Naive thymus-derived CD8-positive, alpha-beta T cell (primary cell): ENCODE measurements at regions not wholly inside any gene's neighbourhood (a gene's known extent, or its start where the extent isn't known, plus 50 kb on each side); places are given as distances from the start of the nearest gene placed in this dataset.

Source experiments
- ATAC-seq, 2 donors: fragments of 150-1000 bp; cut with Tn5 transposase in 1 of 2; sonication (Bioruptor Pico), chemical (Tn5 transposase) in 1 of 2; 1 replicate in 1 of 2; 2 replicates in 1 of 2; pipeline ENCODE4 v1.10.0; 2021; ENCODE audit warnings: mild to moderate bottlenecking in 2 of 2, moderate library complexity in 2 of 2
- POLR2A ChIA-PET: fragments of 350-600 bp; sonication (Branson Sonifier 250); formaldehyde crosslinking; loops from one replicate; lab custom pipeline; 2021; ENCODE audit warnings: antibody characterized with exemption; lab: Charles Lee
- DNase-seq, 10 donors: peaks; one replicate each; pipeline versions ENCODE4 v3.0.0 to v3.0.0-alpha.2; 2020 to 2022
- H3K27ac Mint-ChIP-seq, 10 donors: one replicate each; pipeline ENCODE4 v1.8.0; 2020 to 2022; ENCODE audit warnings: mild to moderate bottlenecking in 10 of 10, mixed read lengths in 10 of 10, moderate library complexity in 4 of 10, inconsistent platforms in 1 of 10
- H3K27me3 Mint-ChIP-seq, 5 donors: one replicate each; pipeline ENCODE4 v1.8.0; 2021 to 2022; ENCODE audit warnings: mixed read lengths in 5 of 5
- H3K36me3 Mint-ChIP-seq, 3 donors: one replicate each; pipeline ENCODE4 v1.8.0; 2020 to 2022; ENCODE audit warnings: mixed read lengths in 3 of 3, mild to moderate bottlenecking in 2 of 3, inconsistent platforms in 1 of 3
- H3K4me1 Mint-ChIP-seq, 4 donors: one replicate each; pipeline ENCODE4 v1.8.0; 2021 to 2022; ENCODE audit warnings: mixed read lengths in 4 of 4
- H3K4me3 Mint-ChIP-seq, 10 donors: one replicate each; pipeline ENCODE4 v1.8.0; 2020 to 2022; ENCODE audit warnings: mild to moderate bottlenecking in 10 of 10, mixed read lengths in 10 of 10, moderate library complexity in 6 of 10, inconsistent platforms in 1 of 10
- H3K9me3 Mint-ChIP-seq, 9 donors: one replicate each; pipeline ENCODE4 v1.8.0; 2020 to 2022; ENCODE audit warnings: mixed read lengths in 9 of 9, mild to moderate bottlenecking in 3 of 9, inconsistent platforms in 1 of 9, moderate library complexity in 1 of 9

GRCh38 chr5:117302473-117302872 lies 727.9 kb upstream of the SEMA6A start:
- H3K36me3 Mint-ChIP-seq, result no peaks in the 10 kb centered on the region

GRCh38 chr5:117299936-117300328 lies 725.3 kb upstream of the SEMA6A start:
- DNase-seq (no peak), ATAC-seq (no peak)
- H3K9me3 Mint-ChIP-seq, result peaks cover 0 to 16% (median 3%) of the 10 kb centered on the region in 9 donors
- no peaks in the 10 kb centered on the region for H3K27me3 Mint-ChIP-seq
- no peaks in the 10 kb centered on the region for H3K4me1 Mint-ChIP-seq
- POLR2A ChIA-PET, result no interaction called here
- H3K27ac Mint-ChIP-seq, result no peak overlapping the region
- H3K4me3 Mint-ChIP-seq, result no peak overlapping the region
- no peaks in the 10 kb centered on the region for H3K36me3 Mint-ChIP-seq

More at GRCh38 chr5:117302473-117302872, 727.9 kb upstream of the SEMA6A start:
- no peak overlapping the region for H3K4me3 Mint-ChIP-seq
- H3K27me3 Mint-ChIP-seq, result no peaks in the 10 kb centered on the region
- no peak for ATAC-seq
- H3K9me3 Mint-ChIP-seq, result peaks cover 0 to 10% (median 3%) of the 10 kb centered on the region in 9 donors
- H3K27ac Mint-ChIP-seq, result no peak overlapping the region
- POLR2A ChIA-PET, result no interaction called here
- no peaks in the 10 kb centered on the region for H3K4me1 Mint-ChIP-seq
- DNase-seq, result no peak

GRCh38 chr5:117299224-117299935 lies 724.8 kb upstream of the SEMA6A start:
- no peak overlapping the region for H3K4me3 Mint-ChIP-seq
- no peak overlapping the region for H3K27ac Mint-ChIP-seq
- POLR2A ChIA-PET, result no interaction called here
- no peaks in the 10 kb centered on the region for H3K36me3 Mint-ChIP-seq
- H3K9me3 Mint-ChIP-seq, result peaks cover 2 to 16% (median 4%) of the 10 kb centered on the region in 9 donors
- no peak for DNase-seq
- no peaks in the 10 kb centered on the region for H3K27me3 Mint-ChIP-seq
- no peak for ATAC-seq
- no peaks in the 10 kb centered on the region for H3K4me1 Mint-ChIP-seq

- no peaks in the 10 kb centered on the region for H3K27me3 Mint-ChIP-seq
- H3K36me3 Mint-ChIP-seq, result no peaks in the 10 kb centered on the region
- ATAC-seq (no peak), DNase-seq (no peak)
- peaks cover 3 to 27% (median 11%) of the 10 kb centered on the region in 9 donors for H3K9me3 Mint-ChIP-seq
- POLR2A ChIA-PET, result no interaction called here
- H3K4me3 Mint-ChIP-seq, result no peak overlapping the region
- no peak overlapping the region for H3K27ac Mint-ChIP-seq
- no peaks in the 10 kb centered on the region for H3K4me1 Mint-ChIP-seq
Measured at GRCh38 chr5:117296872-117297271, 722.2 kb upstream of the SEMA6A start.

GRCh38 chr5:117295941-117296340 lies 721.3 kb upstream of the SEMA6A start:
- H3K27me3 Mint-ChIP-seq, result no peaks in the 10 kb centered on the region
- peaks cover 3 to 27% (median 11%) of the 10 kb centered on the region in 9 donors for H3K9me3 Mint-ChIP-seq
- ATAC-seq, result no peak
- DNase-seq, result no peak
- H3K4me3 Mint-ChIP-seq, result no peak overlapping the region
- POLR2A ChIA-PET, result no interaction called here
- no peak overlapping the region for H3K27ac Mint-ChIP-seq
- H3K4me1 Mint-ChIP-seq, result no peaks in the 10 kb centered on the region
- H3K36me3 Mint-ChIP-seq, result no peaks in the 10 kb centered on the region

- no peaks in the 10 kb centered on the region for H3K4me1 Mint-ChIP-seq
- POLR2A ChIA-PET, result no interaction called here
- H3K4me3 Mint-ChIP-seq, result no peak overlapping the region
- no peaks in the 10 kb centered on the region for H3K27me3 Mint-ChIP-seq
- ATAC-seq (no peak), DNase-seq (no peak)
- no peaks in the 10 kb centered on the region for H3K36me3 Mint-ChIP-seq
- H3K9me3 Mint-ChIP-seq, result peaks cover 0 to 8% (median 2%) of the 10 kb centered on the region in 9 donors
- H3K27ac Mint-ChIP-seq, result no peak overlapping the region
Measured at GRCh38 chr5:117286813-117287212, 712.2 kb upstream of the SEMA6A start.

GRCh38 chr5:117271656-117272055 lies 697.0 kb upstream of the SEMA6A start:
- Mint-ChIP-seq H3K27ac (no peak overlapping the region), H3K4me3 (no peak overlapping the region), H3K9me3 (peaks cover 0 to 7% (median 2%) of the 10 kb centered on the region in 9 donors), H3K4me1 (no peaks in the 10 kb centered on the region), H3K36me3 (no peaks in the 10 kb centered on the region), H3K27me3 (no peaks in the 10 kb centered on the region)
- POLR2A ChIA-PET, result no interaction called here
- no peak for ATAC-seq
- DNase-seq, result no peak

- POLR2A ChIA-PET, result no interaction called here
- DNase-seq, result no peak
- H3K36me3 Mint-ChIP-seq, result peaks cover 0 to 7% (median 0%) of the 10 kb centered on the region in 3 donors
Measured at GRCh38 chr5:117266280-117266679, 691.7 kb upstream of the SEMA6A start.

GRCh38 chr5:117263231-117263630 lies 688.6 kb upstream of the SEMA6A start:
- no peak overlapping the region for H3K4me3 Mint-ChIP-seq
- POLR2A ChIA-PET, result no interaction called here
- no peaks in the 10 kb centered on the region for H3K27me3 Mint-ChIP-seq
- no peaks in the 10 kb centered on the region for H3K4me1 Mint-ChIP-seq
- peaks cover 0 to 7% (median 0%) of the 10 kb centered on the region in 3 donors for H3K36me3 Mint-ChIP-seq
- ATAC-seq (no peak), DNase-seq (no peak)
- H3K9me3 Mint-ChIP-seq, result peaks cover 0 to 35% (median 10%) of the 10 kb centered on the region in 9 donors
- no peak overlapping the region for H3K27ac Mint-ChIP-seq

More at GRCh38 chr5:117266280-117266679, 691.7 kb upstream of the SEMA6A start:
- Mint-ChIP-seq H3K4me3 (no peak overlapping the region), H3K27ac (no peak overlapping the region), H3K9me3 (peaks cover 0 to 31% (median 8%) of the 10 kb centered on the region in 9 donors), H3K4me1 (no peaks in the 10 kb centered on the region), H3K27me3 (no peaks in the 10 kb centered on the region)
- no peak for ATAC-seq

- no peak overlapping the region for H3K4me3 Mint-ChIP-seq
- no peak overlapping the region for H3K27ac Mint-ChIP-seq
Measured at GRCh38 chr5:117262572-117263131, 688.0 kb upstream of the SEMA6A start.

GRCh38 chr5:117261948-117262571 lies 687.4 kb upstream of the SEMA6A start:
- no peaks in the 10 kb centered on the region for H3K4me1 Mint-ChIP-seq
- H3K9me3 Mint-ChIP-seq, result peaks cover 0 to 35% (median 10%) of the 10 kb centered on the region in 9 donors
- POLR2A ChIA-PET, result no interaction called here
- H3K27me3 Mint-ChIP-seq, result no peaks in the 10 kb centered on the region
- no peak overlapping the region for H3K27ac Mint-ChIP-seq
- DNase-seq (no peak), ATAC-seq (no peak)
- H3K36me3 Mint-ChIP-seq, result peaks cover 0 to 7% (median 0%) of the 10 kb centered on the region in 3 donors
- H3K4me3 Mint-ChIP-seq, result no peak overlapping the region

More at GRCh38 chr5:117262572-117263131, 688.0 kb upstream of the SEMA6A start:
- peaks cover 0 to 7% (median 0%) of the 10 kb centered on the region in 3 donors for H3K36me3 Mint-ChIP-seq
- POLR2A ChIA-PET, result no interaction called here
- H3K4me1 Mint-ChIP-seq, result no peaks in the 10 kb centered on the region
- H3K9me3 Mint-ChIP-seq, result peaks cover 0 to 35% (median 10%) of the 10 kb centered on the region in 9 donors
- ATAC-seq (no peak), DNase-seq (no peak)
- H3K27me3 Mint-ChIP-seq, result no peaks in the 10 kb centered on the region

- no peak for ATAC-seq
- no peak overlapping the region for H3K4me3 Mint-ChIP-seq
- no peaks in the 10 kb centered on the region for H3K36me3 Mint-ChIP-seq
- no peak for DNase-seq
- peaks cover 0 to 12% (median 0%) of the 10 kb centered on the region in 9 donors for H3K9me3 Mint-ChIP-seq
- no peaks in the 10 kb centered on the region for H3K4me1 Mint-ChIP-seq
- POLR2A ChIA-PET, result no interaction called here
- no peak overlapping the region for H3K27ac Mint-ChIP-seq
- H3K27me3 Mint-ChIP-seq, result no peaks in the 10 kb centered on the region
Measured at GRCh38 chr5:117255211-117256027, 680.8 kb upstream of the SEMA6A start.
